NCI-H226 (cell line): ENCODE measurements at regions not wholly inside any gene's neighbourhood (a gene's known extent, or its start where the extent isn't known, plus 50 kb on each side); places are given as distances from the start of the nearest gene placed in this dataset.

Experiments used
- DNase-seq: peaks from one replicate; pipeline ENCODE4 v3.0.0-alpha.2; 2015

DNA sequence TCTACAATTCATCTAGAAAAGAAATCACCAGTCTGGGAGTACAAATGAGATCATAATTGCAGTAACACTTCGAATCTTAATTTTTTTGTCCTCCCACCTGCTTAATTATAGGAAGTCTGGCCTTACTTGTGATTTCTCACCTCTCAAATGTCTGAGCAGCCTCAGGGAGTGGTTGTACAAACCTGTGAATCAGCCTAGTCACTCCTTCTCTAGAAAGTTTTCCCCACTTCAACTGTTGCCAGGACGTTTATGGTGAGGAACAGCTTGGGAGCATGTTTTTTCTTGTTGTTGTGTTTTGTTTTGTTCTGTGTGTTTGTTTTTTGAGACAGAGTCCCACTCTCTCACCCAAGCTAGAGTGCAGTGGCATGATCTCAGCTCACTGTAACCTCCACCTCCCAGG lies 50.3 kb upstream of the CLDN10 start:
- no peak for DNase-seq
